WERI-Rb-1 (cell line): ENCODE measurements at regions not wholly inside any gene's neighbourhood (a gene's known extent, or its start where the extent isn't known, plus 50 kb on each side); places are given as distances from the start of the nearest gene placed in this dataset.

ENCODE experiments used
- DNase-seq: peaks from one replicate; pipeline ENCODE4 v3.0.0-alpha.2; 2020
- H3K27ac ChIP-seq: fragments of 250-450 bp; sonication (Bioruptor Pico); 2 replicates; pipeline ENCODE4 v1.5.1; 2020; ENCODE audit warnings: mild to moderate bottlenecking, moderate library complexity
- H3K27me3 ChIP-seq: fragments of 250-450 bp; sonication (Bioruptor Pico); 2 replicates; pipeline ENCODE4 v1.5.1; 2021; ENCODE audit warnings: mild to moderate bottlenecking, low read depth, moderate library complexity; ENCODE audit not compliant: insufficient read depth, severe bottlenecking
- H3K36me3 ChIP-seq: fragments of 250-450 bp; sonication (Bioruptor Pico); 2 replicates; pipeline ENCODE4 v1.5.1; 2020; ENCODE audit warnings: mild to moderate bottlenecking, moderate library complexity
- H3K4me3 ChIP-seq: 2 replicates; pipeline ENCODE4 v1.5.1; 2011; ENCODE audit warnings: low read depth, mild to moderate bottlenecking, control low read depth, low read length
- H3K9me3 ChIP-seq: fragments of 250-450 bp; sonication (Bioruptor Pico); 2 replicates; pipeline ENCODE4 v1.5.1; 2021; ENCODE audit warnings: mild to moderate bottlenecking, moderate library complexity; ENCODE audit not compliant: severe bottlenecking
- CTCF ChIP-seq: IDR thresholded peaks from 2 replicates; pipeline ENCODE4 v1.5.1; 2011; ENCODE audit warnings: low read depth, mild to moderate bottlenecking, control low read depth, inconsistent platforms, low read length

GRCh38 chr1:239784896-239785295, 306.8 kb upstream of the FMN2 start:
- DNase-seq = no peak
- TF ChIP-seq CTCF = no peak

GRCh38 chr1:239785576-239785975, 306.1 kb upstream of the FMN2 start:
- H3K36me3 ChIP-seq = no peaks in the 10 kb centered on the region
- no peak for DNase-seq
- H3K27ac ChIP-seq = no peak overlapping the region
- H3K4me3 ChIP-seq = no peak overlapping the region
- H3K27me3 ChIP-seq = no peaks in the 10 kb centered on the region
- H3K9me3 ChIP-seq = no peaks in the 10 kb centered on the region
- TF ChIP-seq CTCF = no peak

More at GRCh38 chr1:239784896-239785295, 306.8 kb upstream of the FMN2 start:
- Histone ChIP-seq H3K9me3 (no peaks in the 10 kb centered on the region), H3K4me3 (no peak overlapping the region), H3K27me3 (no peaks in the 10 kb centered on the region), H3K36me3 (no peaks in the 10 kb centered on the region), H3K27ac (no peak overlapping the region)

- Histone ChIP-seq H3K9me3 (no peaks in the 10 kb centered on the region), H3K27ac (no peak overlapping the region), H3K27me3 (no peaks in the 10 kb centered on the region), H3K36me3 (no peaks in the 10 kb centered on the region), H3K4me3 (no peak overlapping the region)
- DNase-seq = peak; percentile 88
- no peak for TF ChIP-seq CTCF
These were observed 305.2 kb upstream of the FMN2 start for GRCh38 chr1:239786464-239786863.

GRCh38 chr1:239792157-239792556, 299.5 kb upstream of the FMN2 start:
- Histone ChIP-seq H3K36me3 (no peaks in the 10 kb centered on the region), H3K27ac (no peak overlapping the region), H3K4me3 (no peak overlapping the region), H3K27me3 (no peaks in the 10 kb centered on the region), H3K9me3 (no peaks in the 10 kb centered on the region)
- peak; percentile 7; the same call in 1 of the 2 replicates for TF ChIP-seq CTCF
- no peak for DNase-seq

GRCh38 chr1:239795304-239795703, 296.4 kb upstream of the FMN2 start:
- TF ChIP-seq CTCF = no peak
- H3K36me3 ChIP-seq = no peaks in the 10 kb centered on the region
- no peak for DNase-seq
- H3K4me3 ChIP-seq = no peak overlapping the region
- no peaks in the 10 kb centered on the region for H3K27me3 ChIP-seq
- no peak overlapping the region for H3K27ac ChIP-seq
- no peaks in the 10 kb centered on the region for H3K9me3 ChIP-seq

- Histone ChIP-seq H3K27me3 (no peaks in the 10 kb centered on the region), H3K4me3 (no peak overlapping the region), H3K9me3 (no peaks in the 10 kb centered on the region), H3K36me3 (no peaks in the 10 kb centered on the region), H3K27ac (no peak overlapping the region)
- no peak for DNase-seq
- TF ChIP-seq CTCF = no peak
These were observed 292.1 kb upstream of the FMN2 start for GRCh38 chr1:239799617-239800016.
